ENCODE measurements at regions not wholly inside any gene's neighbourhood (a gene's known extent, or its start where the extent isn't known, plus 50 kb on each side); places are given as distances from the start of the nearest gene placed in this dataset.
"Not testable (repeated sequence)": the region's sequence is repeated elsewhere in the genome, so short reads cannot be mapped to it uniquely, and the experiment has no call there.

DNA sequence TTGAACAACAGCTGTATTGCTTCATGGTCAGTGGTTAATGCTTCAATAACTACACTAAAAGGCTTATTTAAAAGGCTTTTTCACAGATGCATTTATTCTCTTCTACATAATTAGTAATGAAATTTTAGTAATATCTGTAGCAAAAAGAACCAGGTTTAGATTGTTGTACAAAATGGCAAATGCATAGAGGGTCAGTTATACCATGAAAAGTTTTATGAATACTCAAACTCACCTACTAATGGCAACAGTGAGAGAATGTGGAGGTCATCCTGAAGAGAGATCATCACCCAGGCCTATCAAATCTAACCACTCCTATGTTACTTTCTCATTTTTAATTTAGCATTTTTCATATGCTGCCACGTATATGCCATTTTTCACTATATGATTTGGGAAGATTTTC, 444.3 kb upstream of the CDH9 start:
- no peak for DNase-seq

- no peak for DNase-seq
Measured at GRCh38 chr5:27479859-27480258, 441.5 kb upstream of the CDH9 start.

- no peak for DNase-seq
Measured at GRCh38 chr5:27477550-27477949, 439.2 kb upstream of the CDH9 start.

GRCh38 chr5:27476356-27476988, 438.1 kb upstream of the CDH9 start:
- DNase-seq, result no peak

DNA sequence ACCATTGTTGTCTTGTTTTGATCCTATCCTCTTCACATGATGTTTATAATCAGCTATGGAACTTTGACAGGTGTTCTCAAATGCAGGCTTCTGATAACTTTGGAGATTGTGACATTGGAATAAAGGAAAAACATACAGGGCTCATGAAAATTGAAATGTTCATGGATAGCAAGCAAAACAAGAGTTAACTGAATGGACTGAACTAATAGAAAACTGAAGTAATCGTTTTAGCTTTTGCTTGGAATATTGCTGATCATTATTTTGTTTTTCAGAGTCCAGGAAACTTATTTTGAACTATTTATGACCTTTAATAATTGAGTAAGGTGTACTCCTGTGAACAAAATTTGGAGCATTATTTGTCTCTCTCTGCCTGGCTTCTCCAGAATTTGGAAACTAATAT, 436.7 kb upstream of the CDH9 start:
- DNase-seq, result no peak

- DNase-seq, result no peak
Measured at GRCh38 chr5:27474395-27474794, 436.0 kb upstream of the CDH9 start.

- no peak for DNase-seq
Measured at GRCh38 chr5:27474047-27474309, 435.6 kb upstream of the CDH9 start.

DNA sequence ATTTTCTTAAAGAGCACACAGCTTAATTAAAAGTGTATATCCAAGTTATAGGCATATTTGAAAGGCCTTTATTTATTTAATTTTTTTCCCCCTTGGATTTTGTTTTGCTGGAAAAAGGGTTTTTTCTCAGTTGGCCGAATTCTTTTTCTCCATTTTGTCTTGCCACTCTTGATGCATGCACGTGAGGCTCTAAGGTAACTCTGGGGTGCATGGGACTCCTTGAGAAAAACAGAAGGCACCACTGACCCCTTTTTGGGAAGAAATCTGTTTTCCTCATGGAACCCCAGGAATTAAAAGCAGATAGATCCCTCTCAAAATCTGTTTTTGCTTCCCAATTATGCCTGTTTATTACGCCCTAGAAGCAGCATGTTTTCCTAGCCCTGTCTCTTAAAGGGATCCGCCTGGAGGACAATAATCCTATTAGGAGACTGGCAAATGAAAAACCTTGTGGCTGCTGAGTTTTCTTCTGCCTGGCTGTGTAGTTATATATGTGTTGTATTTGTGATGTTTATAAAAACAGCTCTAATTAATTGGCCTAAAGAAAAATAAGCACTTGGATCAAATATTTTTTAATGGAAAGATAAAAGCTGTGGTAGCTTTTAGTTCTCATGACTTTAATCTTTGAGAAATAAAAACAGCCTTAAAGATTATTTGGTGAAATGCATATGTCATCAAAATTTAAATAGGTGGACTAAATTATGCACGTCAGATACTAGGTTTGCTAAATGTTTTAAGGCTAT, 435.1 kb upstream of the CDH9 start:
- DNase-seq, result no peak

- DNase-seq, result no peak
Measured at GRCh38 chr5:27472871-27473270, 434.5 kb upstream of the CDH9 start.

GRCh38 chr5:27472000-27472763, 433.8 kb upstream of the CDH9 start:
- DNase-seq, result no peak

- DNase-seq, result no peak
Measured at GRCh38 chr5:27466959-27467358, 428.6 kb upstream of the CDH9 start.

- no peak for DNase-seq
Measured at GRCh38 chr5:27465140-27465539, 426.8 kb upstream of the CDH9 start.

- DNase-seq, result no peak
Measured at GRCh38 chr5:27463446-27464149, 425.2 kb upstream of the CDH9 start.

- DNase-seq, result no peak
Measured at GRCh38 chr5:27462936-27463335, 424.6 kb upstream of the CDH9 start.

- no peak for DNase-seq
Measured at GRCh38 chr5:27458287-27458686, 419.9 kb upstream of the CDH9 start.

DNA sequence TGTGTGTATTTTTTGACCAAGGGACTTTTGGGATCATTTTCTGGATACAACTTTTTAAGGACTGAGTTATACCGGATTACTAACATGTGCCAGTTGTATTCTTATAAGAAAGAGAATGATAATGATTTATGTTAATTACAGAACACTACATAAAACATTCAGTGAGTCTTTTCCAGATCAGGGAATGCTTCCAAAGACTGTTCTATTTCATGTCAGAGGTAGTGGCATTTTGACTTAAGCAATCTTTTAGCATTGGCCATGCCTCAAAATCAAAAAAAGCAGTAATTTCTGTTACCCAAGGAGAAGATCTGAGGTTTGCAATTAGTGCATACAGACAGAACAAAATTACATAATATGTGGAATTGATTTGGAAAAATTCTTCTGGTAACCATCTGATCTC, 413.0 kb upstream of the CDH9 start:
- DNase-seq, result no peak

- no peak for DNase-seq
Measured at GRCh38 chr5:27450607-27451006, 412.2 kb upstream of the CDH9 start.

DNA sequence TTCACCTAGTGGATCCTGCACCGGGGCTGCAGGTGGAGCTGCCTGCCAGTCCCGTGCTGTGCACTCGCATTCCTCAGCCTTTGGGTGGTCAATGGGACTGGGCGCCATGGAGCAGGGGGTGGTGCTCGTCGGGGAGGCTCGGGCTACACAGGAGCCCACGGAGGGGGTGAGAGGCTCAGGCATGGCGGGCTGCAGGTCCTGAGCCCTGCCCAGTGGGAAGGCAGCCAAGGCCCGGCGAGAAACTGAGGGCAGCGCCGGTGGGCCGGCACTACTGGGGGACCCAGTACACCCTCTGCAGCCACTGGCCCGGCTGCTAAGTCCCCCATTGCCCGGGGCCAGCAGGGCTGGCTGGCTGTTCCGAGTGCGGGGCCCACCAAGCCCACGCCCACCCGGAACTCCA, 401.0 kb upstream of the CDH9 start:
- not testable (repeated sequence) for DNase-seq

- DNase-seq, result no peak
Measured at GRCh38 chr5:27437594-27438200, 399.3 kb upstream of the CDH9 start.

DNA sequence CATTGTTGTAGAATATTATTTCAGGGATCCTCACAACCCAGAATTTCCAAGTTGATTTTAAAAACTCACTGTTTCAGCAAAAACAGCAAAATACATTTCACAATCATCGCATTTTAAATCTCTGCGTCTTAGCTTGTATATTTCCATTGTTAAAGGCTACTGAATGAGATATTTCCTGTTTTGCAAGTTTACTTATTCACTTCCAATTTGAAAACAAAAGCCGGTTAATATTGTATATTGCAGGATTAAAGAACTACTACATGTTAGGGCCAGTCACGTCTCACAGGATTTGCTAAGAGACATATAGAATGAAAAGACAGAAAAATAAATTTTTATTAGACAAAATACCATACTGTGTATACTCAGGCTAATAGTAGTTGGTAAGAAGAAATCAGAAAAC, 395.9 kb upstream of the CDH9 start:
- DNase-seq, result no peak

- no peak for DNase-seq
Measured at GRCh38 chr5:27414099-27414498, 375.7 kb upstream of the CDH9 start.

- DNase-seq, result no peak
Measured at GRCh38 chr5:27412384-27412783, 374.0 kb upstream of the CDH9 start.

DNA sequence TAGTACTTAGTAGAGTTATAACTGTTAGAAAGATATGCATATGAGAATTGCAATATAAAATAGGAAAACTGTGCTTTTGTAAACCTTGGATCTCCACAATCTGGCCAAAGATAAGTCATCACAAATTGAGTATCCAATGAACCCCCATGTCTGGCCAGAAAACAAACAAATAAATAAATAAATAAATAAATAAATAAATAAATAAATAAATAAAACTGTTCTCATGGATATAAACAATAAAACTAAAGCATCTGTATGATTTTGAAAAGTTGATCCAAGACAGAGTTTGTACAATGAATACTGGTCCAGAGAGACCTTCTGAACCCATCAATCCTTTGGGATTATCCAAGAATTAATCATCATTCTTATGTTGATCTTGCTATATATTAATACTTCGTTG, 367.6 kb upstream of the CDH9 start:
- no peak for DNase-seq
